Panc1 (cell line): ENCODE measurements at regions not wholly inside any gene's neighbourhood (a gene's known extent, or its start where the extent isn't known, plus 50 kb on each side); places are given as distances from the start of the nearest gene placed in this dataset.

Experiments
- ATAC-seq: fragments of 200-7000 bp; cut with Tn5 transposase; 2 replicates; pipeline ENCODE4 v1.9.1; 2020; ENCODE audit warnings: mild to moderate bottlenecking, moderate library complexity
- BruUV-seq: library from RNA; stranded (reverse); fragments of 400-500 nt; replicated peaks from 2 replicates; lab custom pipeline; 2021; lab: Mats Ljungman, UMichigan
- CTCF ChIA-PET: fragments of 300-600 bp; sonication (Branson Sonifier 250); formaldehyde crosslinking; loops from one replicate; lab custom pipeline; 2022; ENCODE audit warnings: antibody characterized with exemption; lab: Charles Lee
- POLR2A ChIA-PET: fragments of 300-600 bp; sonication (Branson Sonifier 250); formaldehyde crosslinking; loops from one replicate; lab custom pipeline; 2022; ENCODE audit warnings: antibody characterized with exemption; lab: Charles Lee
- DNase-seq: peaks from one replicate; pipeline ENCODE4 v3.0.0-alpha.2; 2010; ENCODE audit warnings: low read depth, low spot score
- H3K27ac ChIP-seq: 2 replicates; pipeline ENCODE4 v1.5.1; 2011; ENCODE audit warnings: mild to moderate bottlenecking, low read length, inconsistent platforms
- H3K27me3 ChIP-seq: fragments of 200-500 bp; sonication (Bioruptor generic); 2 replicates; pipeline ENCODE4 v1.6.0; 2014; ENCODE audit warnings: low read length, inconsistent platforms; ENCODE audit not compliant: control insufficient read depth, insufficient read depth
- H3K36me3 ChIP-seq: fragments of 200-500 bp; sonication (Bioruptor generic); 2 replicates; pipeline ENCODE4 v1.5.1; 2014; ENCODE audit warnings: inconsistent platforms, mild to moderate bottlenecking, low read length, moderate library complexity; ENCODE audit not compliant: control insufficient read depth, insufficient read depth
- H3K4me1 ChIP-seq: 2 replicates; pipeline ENCODE4 v1.5.1; 2011; ENCODE audit warnings: inconsistent platforms, mild to moderate bottlenecking, low read length, moderate library complexity; ENCODE audit not compliant: control insufficient read depth, insufficient read depth
- H3K4me3 ChIP-seq, 2 experiments: 2 replicates each; pipeline ENCODE4 v1.5.1; 2011 to 2012; ENCODE audit warnings: low read depth in 2 of 2, low read length in 2 of 2, mild to moderate bottlenecking in 2 of 2, inconsistent platforms in 1 of 2, moderate library complexity in 1 of 2
- H3K9me3 ChIP-seq: fragments of 200-500 bp; sonication (Bioruptor generic); 2 replicates; pipeline ENCODE4 v1.5.1; 2014; ENCODE audit warnings: low read depth, mild to moderate bottlenecking, inconsistent platforms, low read length, moderate library complexity; ENCODE audit not compliant: control insufficient read depth, insufficient read depth
- CTCF ChIP-seq: fragments of 450-650 bp; IDR thresholded peaks from 2 replicates; pipeline ENCODE4 v1.5.1; 2017; ENCODE audit warnings: mild to moderate bottlenecking
- POLR2AphosphoS5 ChIP-seq: IDR thresholded peaks from 2 replicates; pipeline ENCODE4 v1.6.1; 2012; ENCODE audit warnings: mild to moderate bottlenecking, low read depth, low read length, moderate library complexity
- REST ChIP-seq, 2 experiments: IDR thresholded peaks; 2 replicates each; pipeline ENCODE4 v1.6.1; 2011 to 2012; ENCODE audit warnings: low read depth in 2 of 2, control low read depth in 1 of 2, low read length in 1 of 2, mild to moderate bottlenecking in 1 of 2, moderate library complexity in 1 of 2; ENCODE audit not compliant: insufficient read depth in 1 of 2
- SIN3A ChIP-seq: IDR thresholded peaks from 2 replicates; pipeline ENCODE4 v1.6.1; 2012; ENCODE audit warnings: low read depth, mild to moderate bottlenecking, low read length, moderate library complexity, borderline replicate concordance; ENCODE audit not compliant: insufficient read depth
- TCF7L2 ChIP-seq: IDR thresholded peaks from 2 replicates; pipeline ENCODE4 v1.6.1; 2011; ENCODE audit warnings: mild to moderate bottlenecking, low read depth, low read length, inconsistent platforms
- in situ Hi-C: cut with HindIII; loops from 2 replicates; pipeline ENCODE4 v1.10.0; 2016; ENCODE audit warnings: low sequenced_read_pairs, low pct_unique_long_range_greater_than_20kb
- intact Hi-C: fragments of 100-400 bp; cut with micrococcal nuclease; formaldehyde crosslinking; loops from one replicate; pipeline ENCODE4 v1.10.0; 2022; ENCODE audit not compliant: unreplicated experiment

DNA sequence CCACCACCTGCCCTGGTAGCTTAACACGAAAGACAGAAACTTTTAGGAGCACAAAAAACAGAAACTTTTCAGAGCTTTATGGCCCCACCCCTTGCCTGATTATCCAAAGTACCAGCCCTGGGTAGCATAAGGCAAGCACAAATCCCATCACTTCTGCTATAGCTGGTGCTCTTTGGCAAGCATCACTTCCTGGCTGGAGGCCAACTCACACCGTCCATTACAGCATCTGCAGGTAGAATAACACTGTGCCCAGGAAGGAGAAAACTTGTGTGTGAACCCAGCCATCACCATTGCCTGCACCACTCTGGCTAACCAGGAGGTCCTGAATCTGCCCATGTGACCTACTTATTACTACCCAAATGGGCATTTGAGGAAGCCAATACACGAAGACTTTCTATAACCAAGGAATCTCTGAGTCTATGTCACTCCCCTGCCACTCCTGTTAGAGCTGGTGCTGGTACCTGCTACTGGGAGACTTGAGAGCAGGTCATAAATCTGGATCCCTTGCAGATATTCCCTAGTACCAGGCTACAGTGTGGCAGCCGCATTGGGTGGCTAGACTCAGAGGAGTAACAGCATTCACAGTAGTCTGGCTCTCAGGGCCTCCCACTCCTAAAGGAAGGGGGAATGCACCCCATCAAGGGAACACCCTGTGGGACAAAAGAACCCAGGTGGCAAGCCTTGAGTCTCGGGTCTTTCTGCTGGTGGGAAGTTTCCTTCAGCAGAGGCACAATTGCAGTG, 73.3 kb upstream of the AKAP13 start:
- ATAC-seq (no peak), DNase-seq (no peak)
- POLR2A ChIA-PET = no interaction called here
- CTCF ChIA-PET = interaction anchor here (1.2 kb wide), 1 partner anchor 24 kb away, joined by 4 read pairs; no protein-coding TSS in a partner anchor
- H3K36me3 ChIP-seq = no peaks in the 10 kb centered on the region
- TF ChIP-seq SIN3A = no peak
- no peak for TF ChIP-seq TCF7L2
- TF ChIP-seq POLR2AphosphoS5 = no peak
- TF ChIP-seq CTCF = no peak
- TF ChIP-seq REST (IDR thresholded peaks at IDR 0.05; ENCODE audit: insufficient read depth in 1 of 2, low read depth in 2 of 2, low read length in 1 of 2) = no peak
- no peak overlapping the region for H3K4me3 ChIP-seq
- intact Hi-C loops = no loop called here
- no peaks in the 10 kb centered on the region for H3K4me1 ChIP-seq
- in situ Hi-C loops = no loop called here
- no peaks in the 10 kb centered on the region for H3K27me3 ChIP-seq
- BruUV-seq = no TSS peak
- no peaks in the 10 kb centered on the region for H3K9me3 ChIP-seq
- no peak overlapping the region for H3K27ac ChIP-seq

GRCh38 chr15:85307687-85308045, 72.7 kb upstream of the AKAP13 start:
- in situ Hi-C loops = no loop called here
- no TSS peak for BruUV-seq
- no peaks in the 10 kb centered on the region for H3K9me3 ChIP-seq
- H3K36me3 ChIP-seq = no peaks in the 10 kb centered on the region
- no peaks in the 10 kb centered on the region for H3K27me3 ChIP-seq
- TF ChIP-seq TCF7L2 (no peak), SIN3A (no peak), POLR2AphosphoS5 (no peak), REST (IDR thresholded peaks at IDR 0.05; ENCODE audit: insufficient read depth in 1 of 2, low read depth in 2 of 2, low read length in 1 of 2) (no peak), CTCF (no peak)
- H3K4me3 ChIP-seq = no peak overlapping the region
- CTCF ChIA-PET = no interaction called here
- H3K4me1 ChIP-seq = no peaks in the 10 kb centered on the region
- DNase-seq (no peak), ATAC-seq (no peak)
- intact Hi-C loops = no loop called here
- H3K27ac ChIP-seq = no peak overlapping the region
- POLR2A ChIA-PET = interaction anchor here (0.5 kb wide), 1 partner anchor 1185 kb away, joined by 6 read pairs; no protein-coding TSS in a partner anchor
